ENCODE measurements at regions not wholly inside any gene's neighbourhood (a gene's known extent, or its start where the extent isn't known, plus 50 kb on each side); places are given as distances from the start of the nearest gene placed in this dataset.

GRCh38 chr2:147031897-147032296, 812.9 kb upstream of the ACVR2A start:
- TF ChIP-seq, protein P1, sequence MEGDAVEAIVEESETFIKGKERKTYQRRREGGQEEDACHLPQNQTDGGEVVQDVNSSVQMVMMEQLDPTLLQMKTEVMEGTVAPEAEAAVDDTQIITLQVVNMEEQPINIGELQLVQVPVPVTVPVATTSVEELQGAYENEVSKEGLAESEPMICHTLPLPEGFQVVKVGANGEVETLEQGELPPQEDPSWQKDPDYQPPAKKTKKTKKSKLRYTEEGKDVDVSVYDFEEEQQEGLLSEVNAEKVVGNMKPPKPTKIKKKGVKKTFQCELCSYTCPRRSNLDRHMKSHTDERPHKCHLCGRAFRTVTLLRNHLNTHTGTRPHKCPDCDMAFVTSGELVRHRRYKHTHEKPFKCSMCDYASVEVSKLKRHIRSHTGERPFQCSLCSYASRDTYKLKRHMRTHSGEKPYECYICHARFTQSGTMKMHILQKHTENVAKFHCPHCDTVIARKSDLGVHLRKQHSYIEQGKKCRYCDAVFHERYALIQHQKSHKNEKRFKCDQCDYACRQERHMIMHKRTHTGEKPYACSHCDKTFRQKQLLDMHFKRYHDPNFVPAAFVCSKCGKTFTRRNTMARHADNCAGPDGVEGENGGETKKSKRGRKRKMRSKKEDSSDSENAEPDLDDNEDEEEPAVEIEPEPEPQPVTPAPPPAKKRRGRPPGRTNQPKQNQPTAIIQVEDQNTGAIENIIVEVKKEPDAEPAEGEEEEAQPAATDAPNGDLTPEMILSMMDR (IDR thresholded peaks at IDR 0.05; ENCODE audit: extremely low read depth, insufficient read depth, missing control alignments): no peak
- no peak for DNase-seq (ENCODE audit: low spot score)
- in situ Hi-C loops (cut with MboI; ENCODE audit: low pct_unique_long_range_greater_than_20kb, low sequenced_read_pairs, unreplicated experiment): no loop called here

GRCh38 chr2:147030966-147031720, 813.7 kb upstream of the ACVR2A start:
- in situ Hi-C loops (cut with MboI; ENCODE audit: low pct_unique_long_range_greater_than_20kb, low sequenced_read_pairs, unreplicated experiment): no loop called here
- TF ChIP-seq, protein P1 (IDR thresholded peaks at IDR 0.05; ENCODE audit: extremely low read depth, insufficient read depth, missing control alignments): no peak
- DNase-seq (ENCODE audit: low spot score): no peak

DNA sequence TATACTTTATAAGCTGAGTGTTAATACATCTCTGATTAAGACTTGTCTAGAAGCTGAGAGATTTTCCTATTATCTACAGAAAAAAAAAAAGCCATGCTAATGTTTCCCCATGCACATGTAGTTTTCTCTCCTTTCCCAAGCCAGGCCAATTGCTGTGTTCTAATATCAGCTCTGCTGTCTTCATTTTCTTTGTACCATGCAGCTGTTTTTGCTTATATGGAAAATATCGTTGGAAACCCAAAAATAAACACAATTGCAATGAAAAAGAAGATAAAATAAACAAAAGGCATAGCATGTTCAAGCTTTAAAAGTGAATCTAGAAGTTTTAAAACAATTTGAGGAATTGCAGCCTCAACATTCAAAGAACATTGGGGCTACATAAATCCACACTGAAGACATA, 817.4 kb upstream of the ACVR2A start:
- TF ChIP-seq, protein P1 (IDR thresholded peaks at IDR 0.05; ENCODE audit: extremely low read depth, insufficient read depth, missing control alignments): no peak
- in situ Hi-C loops (cut with MboI; ENCODE audit: low pct_unique_long_range_greater_than_20kb, low sequenced_read_pairs, unreplicated experiment): no loop called here
- no peak for DNase-seq (ENCODE audit: low spot score)

GRCh38 chr2:147026664-147027295, 818.0 kb upstream of the ACVR2A start:
- no peak for DNase-seq (ENCODE audit: low spot score)
- in situ Hi-C loops (cut with MboI; ENCODE audit: low pct_unique_long_range_greater_than_20kb, low sequenced_read_pairs, unreplicated experiment): no loop called here
- TF ChIP-seq, protein P1 (IDR thresholded peaks at IDR 0.05; ENCODE audit: extremely low read depth, insufficient read depth, missing control alignments): no peak

DNA sequence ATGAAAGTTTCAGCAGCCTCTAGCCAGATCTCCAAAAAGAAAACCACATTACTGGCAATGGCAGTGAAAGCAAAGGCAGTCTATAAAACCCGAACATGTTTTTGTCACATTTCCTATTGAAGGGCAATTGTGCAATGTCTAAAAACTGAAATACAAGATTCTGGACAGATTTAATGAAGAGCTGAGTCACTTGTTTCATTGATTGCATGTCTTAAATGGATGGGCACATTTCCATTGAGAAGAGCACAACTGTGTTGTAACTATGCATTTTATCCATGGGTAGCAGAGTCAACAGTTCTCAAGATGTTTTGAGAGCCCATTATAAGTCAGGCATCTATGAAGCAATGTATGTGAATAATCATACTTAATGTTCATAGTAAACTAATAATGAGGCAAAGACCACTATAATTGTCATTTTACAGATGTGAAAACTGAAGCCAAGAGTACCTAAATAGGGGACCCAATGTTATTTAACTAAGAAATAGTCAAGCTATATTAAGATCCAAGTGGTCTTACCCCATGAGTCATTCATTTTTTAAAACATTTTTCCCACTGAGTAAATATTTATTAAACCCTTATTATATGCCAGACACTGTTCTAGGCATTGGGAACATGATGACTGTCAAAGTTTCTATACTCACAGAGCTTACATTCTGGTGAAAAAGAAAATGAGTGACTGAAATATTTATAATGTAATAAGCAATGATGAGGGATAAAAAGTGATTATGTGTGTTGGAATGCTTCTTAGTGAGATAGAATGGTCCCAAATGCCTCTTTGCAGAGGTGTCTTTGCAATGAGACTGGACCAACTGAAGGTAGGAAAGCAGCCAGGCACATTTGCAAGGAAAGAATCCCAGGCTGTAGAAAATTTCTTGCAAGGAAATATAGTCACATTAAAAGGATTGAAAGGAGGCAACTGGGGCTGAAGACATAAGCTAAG, 818.9 kb upstream of the ACVR2A start:
- in situ Hi-C loops (cut with MboI; ENCODE audit: low pct_unique_long_range_greater_than_20kb, low sequenced_read_pairs, unreplicated experiment): no loop called here
- TF ChIP-seq, protein P1 (IDR thresholded peaks at IDR 0.05; ENCODE audit: extremely low read depth, insufficient read depth, missing control alignments): no peak
- no peak for DNase-seq (ENCODE audit: low spot score)

DNA sequence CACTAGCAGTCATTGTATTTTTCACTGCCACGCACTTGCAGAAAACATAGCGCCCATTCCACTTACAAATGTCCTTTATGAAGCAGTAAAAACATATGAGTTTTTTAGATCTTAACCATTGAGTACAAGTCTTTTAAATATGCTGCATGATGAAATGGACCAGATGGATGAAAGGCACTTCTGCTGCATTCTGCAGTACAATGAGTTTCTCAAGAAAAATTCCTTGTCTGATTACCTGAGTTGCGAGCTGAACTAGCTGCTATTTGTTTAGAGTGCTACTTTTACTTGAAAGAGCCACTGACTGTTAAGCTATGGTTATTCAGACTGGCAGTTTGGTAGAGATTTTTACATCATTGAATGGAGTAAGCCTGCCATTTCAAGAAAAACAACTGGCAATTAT, 825.5 kb upstream of the ACVR2A start:
- in situ Hi-C loops (cut with MboI; ENCODE audit: low pct_unique_long_range_greater_than_20kb, low sequenced_read_pairs, unreplicated experiment): no loop called here

More for the DNA sequence above, 825.5 kb upstream of the ACVR2A start:
- no peak for DNase-seq (ENCODE audit: low spot score)
- TF ChIP-seq, protein P1 (IDR thresholded peaks at IDR 0.05; ENCODE audit: extremely low read depth, insufficient read depth, missing control alignments): no peak

Measured in GM13977 (cell line).